Left forelimb (tissue), 1 donor: ENCODE measurements at regions not wholly inside any gene's neighbourhood (a gene's known extent, or its start where the extent isn't known, plus 50 kb on each side); places are given as distances from the start of the nearest gene placed in this dataset.

Experiments used
- DNase-seq: peaks from one replicate; pipeline ENCODE4 v3.0.0-alpha.2; 2018; ENCODE audit warnings: low spot score

DNA sequence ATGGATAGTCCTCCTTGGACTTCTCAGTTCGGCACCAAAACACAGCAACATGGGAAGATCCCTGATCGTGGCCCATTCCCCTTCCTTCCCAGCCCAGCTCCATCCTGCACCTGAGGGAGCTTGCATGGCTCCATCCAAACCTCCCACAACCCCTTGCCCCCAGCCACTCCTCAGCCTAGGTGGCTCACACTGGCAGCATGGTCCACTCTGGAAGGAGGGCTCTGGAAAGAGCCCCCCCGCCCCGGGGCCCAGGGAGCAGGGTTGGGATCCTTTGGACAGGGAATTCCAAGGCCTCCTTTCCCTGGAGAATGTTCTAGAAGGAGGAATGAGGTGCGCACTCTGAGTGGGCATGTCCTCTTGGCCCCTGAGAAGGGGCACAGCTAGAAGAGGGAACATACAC, 62.8 kb upstream of the ID2 start:
- DNase-seq, result no peak

GRCh38 chr2:8620611-8621382, 61.1 kb upstream of the ID2 start:
- no peak for DNase-seq

- no peak for DNase-seq
Measured at GRCh38 chr2:8622199-8622911, 59.5 kb upstream of the ID2 start.

- DNase-seq, result no peak
Measured at GRCh38 chr2:8622924-8623465, 58.9 kb upstream of the ID2 start.

GRCh38 chr2:8623576-8623957, 58.3 kb upstream of the ID2 start:
- no peak for DNase-seq

DNA sequence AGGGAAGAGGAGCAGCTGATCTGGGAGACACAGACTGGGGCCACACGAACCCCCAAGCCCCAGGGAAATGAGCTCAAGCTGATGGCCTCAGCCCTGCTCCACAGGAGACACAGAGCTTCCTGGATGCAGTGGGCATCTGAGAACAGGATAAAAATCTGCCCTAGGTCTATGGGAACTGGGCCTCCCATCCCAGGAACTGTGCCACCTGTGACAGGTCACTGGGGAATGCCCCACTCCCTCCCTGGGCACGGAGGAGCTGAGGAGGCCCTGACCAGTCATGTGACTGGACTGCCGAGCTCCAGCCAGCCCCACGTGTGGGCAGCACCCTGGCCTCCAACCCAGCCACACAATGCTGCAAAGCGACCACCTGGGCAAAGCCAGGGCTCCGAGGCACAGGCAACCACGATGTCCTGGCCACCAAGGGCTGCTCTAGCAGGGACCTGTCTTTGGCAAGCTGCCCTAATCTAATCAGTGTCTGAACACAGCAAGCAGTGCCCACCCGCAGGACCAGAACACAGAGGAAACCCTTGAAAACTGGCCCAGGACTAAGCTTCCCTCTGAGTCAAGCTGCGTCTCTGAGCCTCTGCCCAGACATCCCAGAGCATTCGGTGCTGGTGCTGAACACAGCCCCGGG, 57.8 kb upstream of the ID2 start:
- DNase-seq, result no peak

DNA sequence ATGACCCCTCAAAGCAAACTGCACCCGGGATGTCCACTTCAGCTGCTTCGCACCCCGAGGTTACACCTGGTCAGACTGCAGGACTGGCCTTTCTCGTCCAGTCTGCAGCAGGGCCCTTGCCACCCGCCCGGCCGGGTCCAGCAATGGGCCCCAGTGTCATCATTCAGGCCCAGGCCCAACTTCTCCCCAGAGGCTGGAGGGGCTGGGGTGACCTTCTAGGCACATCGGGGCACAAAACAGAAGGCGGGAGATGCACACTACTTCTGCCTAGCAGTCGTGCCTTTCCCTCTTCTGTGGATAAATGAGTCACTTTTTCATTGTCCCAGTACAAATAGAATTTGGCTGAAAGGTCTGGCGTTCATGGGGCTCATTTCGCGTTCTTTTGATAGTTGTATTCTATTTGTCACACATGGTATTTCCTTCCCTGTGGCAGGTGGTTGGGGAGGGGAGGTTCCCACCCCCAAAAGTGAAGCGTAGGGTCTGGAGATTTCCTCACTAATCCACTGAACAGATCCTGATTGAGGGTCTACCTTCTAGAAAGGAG, 56.9 kb upstream of the ID2 start:
- DNase-seq, result peak; percentile 18

GRCh38 chr2:8625399-8626300, 56.2 kb upstream of the ID2 start:
- DNase-seq, result peak; percentile 58

- DNase-seq, result no peak
Measured at GRCh38 chr2:8626572-8626971, 55.3 kb upstream of the ID2 start.

- DNase-seq, result no peak
Measured at GRCh38 chr2:8627019-8627691, 54.7 kb upstream of the ID2 start.

- no peak for DNase-seq
Measured at GRCh38 chr2:8627692-8628085, 54.2 kb upstream of the ID2 start.

DNA sequence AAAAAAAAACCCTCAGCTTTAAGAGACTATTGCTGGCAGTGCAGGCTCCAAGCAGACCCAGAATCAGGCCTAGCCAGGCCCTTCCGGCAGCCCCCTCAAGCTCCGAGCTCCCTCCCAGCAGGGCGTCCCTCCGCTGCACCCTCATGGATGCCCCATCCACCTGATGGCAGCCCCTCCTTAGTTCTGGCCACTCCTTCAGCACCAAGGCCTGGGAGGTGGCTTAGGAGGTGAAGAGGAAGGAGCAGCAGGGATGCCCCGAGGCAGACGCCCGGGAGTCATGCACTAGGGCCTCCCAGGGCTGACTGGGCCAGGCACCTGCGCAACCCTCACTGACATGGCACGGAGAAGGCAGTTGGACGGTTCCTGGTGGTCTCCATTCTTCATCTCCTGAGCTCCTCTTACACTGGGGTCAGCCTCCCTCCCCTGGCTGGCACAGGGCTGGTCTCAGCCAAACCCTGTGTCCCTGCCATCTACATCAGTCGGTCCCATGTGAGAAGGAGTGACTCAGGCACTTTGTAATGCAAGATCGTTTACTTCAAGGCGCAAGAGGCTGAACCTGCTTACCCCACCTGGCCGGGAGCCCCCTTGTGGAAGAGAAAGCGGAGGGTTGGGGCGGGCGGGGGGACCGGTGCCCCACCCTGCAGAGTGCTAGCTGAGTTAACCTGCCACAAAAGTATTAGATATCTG, 53.5 kb upstream of the ID2 start:
- DNase-seq, result no peak

DNA sequence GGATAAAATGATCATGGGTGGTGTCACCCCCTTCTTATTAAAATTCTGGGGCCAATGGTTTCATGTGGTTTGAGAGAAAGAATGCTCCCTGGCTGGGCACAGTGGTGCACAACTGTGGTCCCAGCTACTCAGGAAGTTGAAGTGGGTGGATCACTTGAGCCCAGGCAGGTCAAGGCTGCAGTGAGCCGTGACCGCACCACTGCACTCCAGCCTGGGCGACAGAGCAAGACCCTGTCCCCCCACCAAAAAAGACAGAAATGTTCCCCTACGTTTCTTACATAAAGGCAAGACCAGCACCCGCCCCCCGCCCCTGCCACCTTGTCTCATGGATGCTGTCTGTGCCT, 53.0 kb upstream of the ID2 start:
- DNase-seq, result no peak

DNA sequence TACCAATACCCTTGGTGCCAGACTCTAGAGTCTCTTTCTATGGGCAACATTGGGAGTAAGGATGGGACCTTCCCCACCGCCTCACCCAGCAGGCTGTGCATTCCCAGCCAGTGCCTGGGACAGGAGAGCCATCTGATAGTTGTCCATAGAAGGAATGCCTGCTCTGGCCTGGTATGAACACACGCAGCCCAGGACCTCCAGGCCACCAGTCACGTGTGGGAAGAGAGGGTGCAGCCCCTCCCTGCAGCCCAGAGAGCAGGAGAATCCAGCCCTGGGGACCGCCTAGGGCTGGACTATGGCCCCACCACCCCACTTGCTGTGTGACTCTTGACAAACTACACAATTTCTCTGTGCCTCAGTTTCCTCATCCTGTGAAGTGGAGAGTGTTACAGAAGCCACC, 52.5 kb upstream of the ID2 start:
- no peak for DNase-seq

DNA sequence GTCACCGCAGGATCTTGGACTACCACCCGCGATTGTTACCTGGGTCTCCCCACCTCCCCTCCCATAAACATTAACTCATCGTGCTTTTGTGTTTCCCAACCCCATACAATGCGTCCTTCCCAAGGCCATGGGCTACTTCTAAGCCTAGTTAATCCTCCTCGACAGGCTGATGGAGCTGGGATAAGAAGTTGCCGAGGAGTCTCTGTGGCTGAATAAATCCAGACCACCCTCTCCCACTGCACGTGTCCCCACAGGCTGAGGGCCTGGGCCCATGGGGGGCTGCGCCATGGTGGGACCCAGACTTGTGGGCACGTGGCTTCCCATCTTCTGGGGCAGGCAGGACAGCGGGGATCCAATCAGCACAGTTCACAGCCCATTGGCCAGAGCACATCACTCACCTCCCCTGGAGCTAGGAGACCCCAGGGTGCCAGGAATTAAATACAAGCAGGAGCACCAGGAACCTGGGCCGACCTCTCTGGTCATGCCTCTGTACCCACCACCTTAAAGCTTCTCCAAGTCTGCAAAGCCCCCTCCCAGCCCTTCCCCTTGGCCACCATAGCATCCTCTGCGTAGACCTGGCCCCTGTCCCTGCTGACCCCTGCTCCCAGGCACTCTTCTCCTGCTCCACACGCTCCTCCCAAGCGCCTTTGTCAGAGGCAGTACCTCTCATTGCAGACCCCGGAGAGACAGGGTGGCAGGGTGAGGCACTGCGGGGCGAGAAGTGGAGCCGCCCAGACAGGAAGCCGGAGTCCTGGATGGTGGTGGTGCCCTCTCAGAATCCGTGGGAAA, 51.0 kb upstream of the ID2 start:
- DNase-seq, result no peak

GRCh38 chr2:8631465-8632005, 50.3 kb upstream of the ID2 start:
- no peak for DNase-seq
